ENCODE measurements at regions not wholly inside any gene's neighbourhood (a gene's known extent, or its start where the extent isn't known, plus 50 kb on each side); places are given as distances from the start of the nearest gene placed in this dataset.

- H3K27me3 ChIP-seq (replicated peaks) = no peaks in the 10 kb centered on the region
- H3K27ac ChIP-seq = no peak overlapping the region
- no peak for DNase-seq
- TF ChIP-seq, protein P1, sequence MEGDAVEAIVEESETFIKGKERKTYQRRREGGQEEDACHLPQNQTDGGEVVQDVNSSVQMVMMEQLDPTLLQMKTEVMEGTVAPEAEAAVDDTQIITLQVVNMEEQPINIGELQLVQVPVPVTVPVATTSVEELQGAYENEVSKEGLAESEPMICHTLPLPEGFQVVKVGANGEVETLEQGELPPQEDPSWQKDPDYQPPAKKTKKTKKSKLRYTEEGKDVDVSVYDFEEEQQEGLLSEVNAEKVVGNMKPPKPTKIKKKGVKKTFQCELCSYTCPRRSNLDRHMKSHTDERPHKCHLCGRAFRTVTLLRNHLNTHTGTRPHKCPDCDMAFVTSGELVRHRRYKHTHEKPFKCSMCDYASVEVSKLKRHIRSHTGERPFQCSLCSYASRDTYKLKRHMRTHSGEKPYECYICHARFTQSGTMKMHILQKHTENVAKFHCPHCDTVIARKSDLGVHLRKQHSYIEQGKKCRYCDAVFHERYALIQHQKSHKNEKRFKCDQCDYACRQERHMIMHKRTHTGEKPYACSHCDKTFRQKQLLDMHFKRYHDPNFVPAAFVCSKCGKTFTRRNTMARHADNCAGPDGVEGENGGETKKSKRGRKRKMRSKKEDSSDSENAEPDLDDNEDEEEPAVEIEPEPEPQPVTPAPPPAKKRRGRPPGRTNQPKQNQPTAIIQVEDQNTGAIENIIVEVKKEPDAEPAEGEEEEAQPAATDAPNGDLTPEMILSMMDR (IDR thresholded peaks at IDR 0.05; ENCODE audit: low read depth, low read length, missing control alignments) = no peak
- in situ Hi-C loops (cut with HindIII; ENCODE audit: low pct_ligation_motif_present, low sequenced_read_pairs) = no loop called here
- no peak overlapping the region for H3K4me3 ChIP-seq (ENCODE audit: low read depth, low read length)
- no peaks in the 10 kb centered on the region for H3K36me3 ChIP-seq (replicated peaks)
Observed at GRCh38 chr15:72892986-72893385, 109.4 kb upstream of the ADPGK start.

DNA sequence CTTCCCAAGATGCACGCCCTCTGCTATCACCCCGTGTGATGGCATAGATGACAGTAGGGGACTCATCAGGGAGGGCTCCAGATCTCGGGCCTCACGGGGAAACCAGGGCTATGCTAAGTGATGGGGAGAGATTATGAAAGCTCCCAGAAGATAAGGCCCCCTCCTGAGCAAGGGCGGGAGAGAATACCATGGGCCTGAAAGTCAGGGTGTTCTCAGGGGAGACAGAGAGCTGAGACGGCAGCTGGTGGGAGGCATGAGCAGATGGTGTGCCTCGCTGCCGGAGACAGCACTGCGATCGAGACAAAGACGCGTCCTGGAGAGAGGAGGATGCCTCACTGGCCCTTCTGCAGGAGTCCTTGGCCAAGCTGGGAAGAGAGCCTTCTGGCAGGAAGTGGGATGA is 106.5 kb upstream of the ADPGK start:
- DNase-seq = no peak
- Histone ChIP-seq H3K27ac (no peak overlapping the region), H3K27me3 (replicated peaks) (no peaks in the 10 kb centered on the region), H3K4me3 (ENCODE audit: low read depth, low read length) (no peak overlapping the region), H3K36me3 (replicated peaks) (no peaks in the 10 kb centered on the region)
- in situ Hi-C loops (cut with HindIII; ENCODE audit: low pct_ligation_motif_present, low sequenced_read_pairs) = no loop called here
- TF ChIP-seq, protein P1 (IDR thresholded peaks at IDR 0.05; ENCODE audit: low read depth, low read length, missing control alignments) = no peak

DNA sequence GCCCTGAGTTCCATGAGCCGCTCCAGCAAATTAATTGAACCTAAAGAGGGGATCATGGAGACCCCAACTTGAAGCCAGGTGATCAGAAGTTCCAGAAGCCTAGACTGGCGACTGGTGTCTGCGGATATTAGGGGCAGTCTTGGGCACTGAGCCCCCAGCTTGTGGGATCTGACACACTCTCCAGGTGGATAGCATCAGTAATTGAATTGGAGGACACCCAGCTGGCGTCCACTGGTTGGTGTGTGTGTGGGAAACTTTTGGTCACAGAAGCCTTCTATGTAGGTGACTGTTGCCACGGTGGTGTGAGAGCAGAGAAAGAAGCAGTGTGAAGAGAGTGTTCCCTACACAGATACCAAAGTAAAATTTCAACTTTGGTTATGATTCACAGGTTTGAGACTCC is 106.0 kb upstream of the ADPGK start:
- no peaks in the 10 kb centered on the region for H3K27me3 ChIP-seq (replicated peaks)
- DNase-seq = no peak
- no peak overlapping the region for H3K27ac ChIP-seq
- no peak overlapping the region for H3K4me3 ChIP-seq (ENCODE audit: low read depth, low read length)
- in situ Hi-C loops (cut with HindIII; ENCODE audit: low pct_ligation_motif_present, low sequenced_read_pairs) = no loop called here
- TF ChIP-seq, protein P1 (IDR thresholded peaks at IDR 0.05; ENCODE audit: low read depth, low read length, missing control alignments) = no peak
- H3K36me3 ChIP-seq (replicated peaks) = no peaks in the 10 kb centered on the region

DNA sequence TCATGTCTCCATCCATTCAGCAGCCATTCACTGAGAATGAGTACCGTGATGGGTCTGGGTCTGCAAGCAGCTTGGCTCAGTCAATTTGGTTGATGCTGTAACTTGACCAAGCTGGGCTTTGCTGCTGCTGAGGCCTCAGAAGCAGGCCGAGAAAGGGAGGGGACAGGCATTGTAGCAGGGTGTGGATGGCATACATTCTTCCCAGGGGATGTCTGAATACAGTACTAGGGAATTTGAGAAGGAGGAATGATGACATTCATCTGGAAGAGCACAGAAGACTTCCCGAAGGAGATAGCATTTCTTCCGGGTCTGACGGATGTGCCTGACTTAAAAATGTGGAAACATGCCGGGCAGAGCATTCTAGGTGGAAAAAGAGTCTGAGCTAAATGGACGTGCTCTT is 105.3 kb upstream of the ADPGK start:
- H3K27me3 ChIP-seq (replicated peaks) = no peaks in the 10 kb centered on the region
- H3K36me3 ChIP-seq (replicated peaks) = no peaks in the 10 kb centered on the region
- H3K4me3 ChIP-seq (ENCODE audit: low read depth, low read length) = no peak overlapping the region
- DNase-seq = no peak
- H3K27ac ChIP-seq = no peak overlapping the region
- in situ Hi-C loops (cut with HindIII; ENCODE audit: low pct_ligation_motif_present, low sequenced_read_pairs) = no loop called here
- TF ChIP-seq, protein P1 (IDR thresholded peaks at IDR 0.05; ENCODE audit: low read depth, low read length, missing control alignments) = no peak

GRCh38 chr15:72888211-72888610 is 104.7 kb upstream of the ADPGK start:
- no peak overlapping the region for H3K27ac ChIP-seq
- no peak for DNase-seq
- H3K4me3 ChIP-seq (ENCODE audit: low read depth, low read length) = no peak overlapping the region
- TF ChIP-seq, protein P1 (IDR thresholded peaks at IDR 0.05; ENCODE audit: low read depth, low read length, missing control alignments) = no peak
- in situ Hi-C loops (cut with HindIII; ENCODE audit: low pct_ligation_motif_present, low sequenced_read_pairs) = no loop called here
- H3K36me3 ChIP-seq (replicated peaks) = no peaks in the 10 kb centered on the region
- no peaks in the 10 kb centered on the region for H3K27me3 ChIP-seq (replicated peaks)

GRCh38 chr15:72887376-72887775 is 103.8 kb upstream of the ADPGK start:
- Histone ChIP-seq H3K27me3 (replicated peaks) (no peaks in the 10 kb centered on the region), H3K27ac (no peak overlapping the region), H3K4me3 (ENCODE audit: low read depth, low read length) (no peak overlapping the region), H3K36me3 (replicated peaks) (no peaks in the 10 kb centered on the region)
- TF ChIP-seq, protein P1 (IDR thresholded peaks at IDR 0.05; ENCODE audit: low read depth, low read length, missing control alignments) = no peak
- no peak for DNase-seq
- in situ Hi-C loops (cut with HindIII; ENCODE audit: low pct_ligation_motif_present, low sequenced_read_pairs) = no loop called here
